Stomach (tissue), 8 donors: ENCODE measurements at regions not wholly inside any gene's neighbourhood (a gene's known extent, or its start where the extent isn't known, plus 50 kb on each side); places are given as distances from the start of the nearest gene placed in this dataset.
A peak's percentile ranks its signal among the peaks of the same experiment; 100 is the strongest.

Source experiments
- DNase-seq, 2 donors: peaks; one replicate each; pipeline versions ENCODE4 v3.0.0 to v3.0.0-alpha.2; 2013 to 2019
- H3K27ac ChIP-seq, 5 donors: fragments of 200-600 bp in 4 of 5; sonication (generic) in 4 of 5; one replicate each; pipeline ENCODE4 v1.5.1; 2013 to 2019; ENCODE audit warnings: mild to moderate bottlenecking in 1 of 5, moderate library complexity in 1 of 5
- H3K27me3 ChIP-seq, 3 donors: fragments of 200-600 bp; sonication (generic); one replicate each; pipeline ENCODE4 v1.5.1; 2017 to 2019; ENCODE audit warnings: mixed run types in 1 of 3
- H3K36me3 ChIP-seq, 4 donors: fragments of 200-600 bp; sonication (generic); 1 replicate in 3 of 4; 2 replicates in 1 of 4; pipeline ENCODE4 v1.5.1; 2016 to 2019
- H3K4me1 ChIP-seq, 4 donors: fragments of 200-600 bp; sonication (generic); one replicate each; pipeline ENCODE4 v1.5.1; 2016 to 2019
- H3K4me3 ChIP-seq, 4 donors: fragments of 200-600 bp; sonication (generic) in 3 of 4; one replicate each; pipeline ENCODE4 v1.5.1; 2016 to 2019; ENCODE audit warnings: mild to moderate bottlenecking in 1 of 4
- H3K9me3 ChIP-seq, 4 donors: fragments of 200-600 bp; sonication (generic); one replicate each; pipeline ENCODE4 v1.5.1; 2016 to 2019
- CTCF ChIP-seq, 7 experiments: fragments of 450-650 bp in 4 of 7; fragments of 200-600 bp in 3 of 7; sonication (generic) in 3 of 7; IDR thresholded peaks; one replicate each; pipeline ENCODE4 v1.5.1; 2016 to 2019; ENCODE audit warnings: antibody characterized with exemption in 7 of 7, control low read depth in 2 of 7, mild to moderate bottlenecking in 1 of 7
- EP300 ChIP-seq: sonication (generic); formaldehyde crosslinking; IDR thresholded peaks from one replicate; pipeline ENCODE4 v1.6.1; 2017; ENCODE audit warnings: antibody characterized with exemption
- POLR2A ChIP-seq, 4 donors: fragments of 450-650 bp; IDR thresholded peaks; one replicate each; pipeline ENCODE4 v1.6.1; 2016; ENCODE audit warnings: antibody characterized with exemption in 4 of 4, control low read depth in 2 of 4, mild to moderate bottlenecking in 1 of 4, moderate library complexity in 1 of 4
- POLR2AphosphoS5 ChIP-seq, 3 donors: sonication (generic); formaldehyde crosslinking; IDR thresholded peaks; one replicate each; pipeline ENCODE4 v1.6.1; 2016; ENCODE audit warnings: antibody characterized with exemption in 3 of 3
- WGBS, 5 donors: extraction: QIAGEN DNeasy Blood & Tissue Kit in 3 of 5; methylation state at CpG; one replicate each; pipeline versions ENCODE4 v1.1.5 to v1.1.7; 2013 to 2018; 5-methylcytosine and 5-hydroxymethylcytosine counted together
- intact Hi-C: fragments of 100-400 bp; cut with DNase I; formaldehyde crosslinking; loops from one replicate; pipeline ENCODE4 v1.15.1; 2023; ENCODE audit warnings: low total_unique reads
- donor health status: healthy with polysubstance abuse.
- donor health status: Bipolar disorder and iron deficiency.
- donor health status: healthy.

- TF ChIP-seq POLR2A (IDR thresholded peaks at IDR 0.05) (no peak), CTCF (IDR thresholded peaks at IDR 0.05) (no peak), EP300 (no peak), POLR2AphosphoS5 (IDR thresholded peaks at IDR 0.05) (no peak)
- intact Hi-C loops, result no loop called here
- no peak for DNase-seq
- no peaks in the 10 kb centered on the region for H3K36me3 ChIP-seq
- no peak overlapping the region for H3K27ac ChIP-seq
- no peaks in the 10 kb centered on the region for H3K4me1 ChIP-seq
- no peak overlapping the region for H3K4me3 ChIP-seq
- H3K9me3 ChIP-seq, result no peaks in the 10 kb centered on the region
- 74 to 95% (median 87%) methylated on average over 1 of the region's 1 CpG for WGBS, 5 donors
- no peaks in the 10 kb centered on the region for H3K27me3 ChIP-seq
Observed at GRCh38 chr5:8185852-8186251, 316.9 kb downstream of the MTRR start.

- DNase-seq, result peak; percentile 44 to 66
- TF ChIP-seq POLR2A (IDR thresholded peaks at IDR 0.05), result no peak
- TF ChIP-seq CTCF (IDR thresholded peaks at IDR 0.05), result no peak
- no peak for TF ChIP-seq POLR2AphosphoS5 (IDR thresholded peaks at IDR 0.05)
- no peak for TF ChIP-seq EP300
- intact Hi-C loops, result no loop called here
- no peaks in the 10 kb centered on the region for H3K4me1 ChIP-seq
- WGBS, 5 donors, result 31 to 37% (median 33%) methylated on average over 6 of the region's 6 CpGs
- H3K9me3 ChIP-seq, result no peaks in the 10 kb centered on the region
- no peak overlapping the region for H3K4me3 ChIP-seq
- no peaks in the 10 kb centered on the region for H3K36me3 ChIP-seq
- H3K27me3 ChIP-seq, result no peaks in the 10 kb centered on the region
- no peak overlapping the region for H3K27ac ChIP-seq
Observed at GRCh38 chr5:8188874-8189565, 320.1 kb downstream of the MTRR start.

- DNase-seq, result no peak
- H3K4me1 ChIP-seq, result no peaks in the 10 kb centered on the region
- H3K9me3 ChIP-seq, result no peaks in the 10 kb centered on the region
- TF ChIP-seq CTCF (IDR thresholded peaks at IDR 0.05) (no peak), POLR2AphosphoS5 (IDR thresholded peaks at IDR 0.05) (no peak), EP300 (no peak), POLR2A (IDR thresholded peaks at IDR 0.05) (no peak)
- 60 to 79% (median 75%) methylated on average over 3 of the region's 3 CpGs for WGBS, 5 donors
- H3K27ac ChIP-seq, result no peak overlapping the region
- no peak overlapping the region for H3K4me3 ChIP-seq
- H3K27me3 ChIP-seq, result no peaks in the 10 kb centered on the region
- no peaks in the 10 kb centered on the region for H3K36me3 ChIP-seq
- intact Hi-C loops, result no loop called here
Observed at GRCh38 chr5:8192840-8193239, 323.9 kb downstream of the MTRR start.

GRCh38 chr5:8196061-8196460 lies 327.1 kb downstream of the MTRR start:
- no peak overlapping the region for H3K27ac ChIP-seq
- no peaks in the 10 kb centered on the region for H3K9me3 ChIP-seq
- no peak overlapping the region for H3K4me3 ChIP-seq
- WGBS, 5 donors, result 27 to 38% (median 32%) methylated on average over 2 of the region's 2 CpGs
- DNase-seq, result peak in 1 of 2 donors; percentile 42
- H3K27me3 ChIP-seq, result no peaks in the 10 kb centered on the region
- intact Hi-C loops, result no loop called here
- no peaks in the 10 kb centered on the region for H3K4me1 ChIP-seq
- no peaks in the 10 kb centered on the region for H3K36me3 ChIP-seq
- TF ChIP-seq POLR2AphosphoS5 (IDR thresholded peaks at IDR 0.05) (no peak), EP300 (no peak), CTCF (IDR thresholded peaks at IDR 0.05) (no peak), POLR2A (IDR thresholded peaks at IDR 0.05) (no peak)
